ENCODE measurements at regions not wholly inside any gene's neighbourhood (a gene's known extent, or its start where the extent isn't known, plus 50 kb on each side); places are given as distances from the start of the nearest gene placed in this dataset.

GRCh38 chr10:111976557-111976956 lies 207.0 kb downstream of the GPAM start:
- Mint-ChIP-seq H3K27ac (no peak overlapping the region), H3K36me3 (ENCODE audit: low read depth) (no peaks in the 10 kb centered on the region), H3K4me1 (no peaks in the 10 kb centered on the region), H3K27me3 (ENCODE audit: insufficient read depth, low read depth, poor library complexity) (no peaks in the 10 kb centered on the region), H3K9me3 (no peaks in the 10 kb centered on the region), H3K4me3 (no peak overlapping the region)
- no peaks in the 10 kb centered on the region for H3K4me1 ChIP-seq (ENCODE audit: insufficient read depth)
- H3K4me2 ChIP-seq, result no peak overlapping the region
- no peak overlapping the region for H3K4me3 ChIP-seq
- peaks cover 13% of the 10 kb centered on the region; the same call in 1 of the 2 replicates for H3K9me2 ChIP-seq (ENCODE audit: insufficient read depth)
- H4K20me1 ChIP-seq (replicated peaks; ENCODE audit: insufficient read depth), result no peaks in the 10 kb centered on the region
- H3K27me3 ChIP-seq (ENCODE audit: insufficient read depth), result no peaks in the 10 kb centered on the region
- no peak for TF ChIP-seq EZH2phosphoT487 (IDR thresholded peaks at IDR 0.05; ENCODE audit: unreplicated experiment)
- no peak for TF ChIP-seq ETS1 (IDR thresholded peaks at IDR 0.05)
- TF ChIP-seq POLR2AphosphoS5 (IDR thresholded peaks at IDR 0.05; ENCODE audit: low read depth), result no peak
- TF ChIP-seq NANOG (IDR thresholded peaks at IDR 0.05; ENCODE audit: borderline replicate concordance), result no peak
- TF ChIP-seq CREB1 (CRISPR knock-in tag; IDR thresholded peaks at IDR 0.05; ENCODE audit: low read depth), result no peak
- no peak for TF ChIP-seq EZH2 (IDR thresholded peaks at IDR 0.05; ENCODE audit: low read depth, unreplicated experiment)
- no peak overlapping the region for H2AFZ ChIP-seq
- no peaks in the 10 kb centered on the region for H3F3A ChIP-seq (replicated peaks; ENCODE audit: low read depth)
- no peak for ATAC-seq
- H3K79me2 ChIP-seq (replicated peaks; ENCODE audit: insufficient read depth), result no peaks in the 10 kb centered on the region
- no peaks in the 10 kb centered on the region for H3K36me3 ChIP-seq (ENCODE audit: insufficient read depth)
- DNase-seq (ENCODE audit: low spot score), result no peak
- no peak overlapping the region for H3K27ac ChIP-seq (ENCODE audit: low read depth)

- Histone ChIP-seq H3K79me2 (replicated peaks; ENCODE audit: insufficient read depth) (no peaks in the 10 kb centered on the region), H3K27me3 (ENCODE audit: insufficient read depth) (no peaks in the 10 kb centered on the region), H3K36me3 (ENCODE audit: insufficient read depth) (no peaks in the 10 kb centered on the region), H2AFZ (no peak overlapping the region), H3K9me2 (ENCODE audit: insufficient read depth) (peaks cover 25% of the 10 kb centered on the region; the same call in 1 of the 2 replicates), H3K27ac (ENCODE audit: low read depth) (no peak overlapping the region), H3K4me3 (no peak overlapping the region), H3F3A (replicated peaks; ENCODE audit: low read depth) (no peaks in the 10 kb centered on the region), H3K4me2 (no peak overlapping the region), H3K4me1 (ENCODE audit: insufficient read depth) (no peaks in the 10 kb centered on the region), H4K20me1 (replicated peaks; ENCODE audit: insufficient read depth) (no peaks in the 10 kb centered on the region)
- ATAC-seq (no peak), DNase-seq (ENCODE audit: low spot score) (no peak)
- Mint-ChIP-seq H3K27me3 (ENCODE audit: insufficient read depth, low read depth, poor library complexity) (no peaks in the 10 kb centered on the region), H3K4me1 (no peaks in the 10 kb centered on the region; the same call in 1 of the 3 replicates), H3K4me3 (no peak overlapping the region), H3K27ac (no peak overlapping the region), H3K36me3 (ENCODE audit: low read depth) (no peaks in the 10 kb centered on the region), H3K9me3 (no peaks in the 10 kb centered on the region)
- no peak for TF ChIP-seq POLR2AphosphoS5 (IDR thresholded peaks at IDR 0.05; ENCODE audit: low read depth)
- TF ChIP-seq ETS1 (IDR thresholded peaks at IDR 0.05), result no peak
- TF ChIP-seq CREB1 (CRISPR knock-in tag; IDR thresholded peaks at IDR 0.05; ENCODE audit: low read depth), result no peak
- TF ChIP-seq, protein P1, sequence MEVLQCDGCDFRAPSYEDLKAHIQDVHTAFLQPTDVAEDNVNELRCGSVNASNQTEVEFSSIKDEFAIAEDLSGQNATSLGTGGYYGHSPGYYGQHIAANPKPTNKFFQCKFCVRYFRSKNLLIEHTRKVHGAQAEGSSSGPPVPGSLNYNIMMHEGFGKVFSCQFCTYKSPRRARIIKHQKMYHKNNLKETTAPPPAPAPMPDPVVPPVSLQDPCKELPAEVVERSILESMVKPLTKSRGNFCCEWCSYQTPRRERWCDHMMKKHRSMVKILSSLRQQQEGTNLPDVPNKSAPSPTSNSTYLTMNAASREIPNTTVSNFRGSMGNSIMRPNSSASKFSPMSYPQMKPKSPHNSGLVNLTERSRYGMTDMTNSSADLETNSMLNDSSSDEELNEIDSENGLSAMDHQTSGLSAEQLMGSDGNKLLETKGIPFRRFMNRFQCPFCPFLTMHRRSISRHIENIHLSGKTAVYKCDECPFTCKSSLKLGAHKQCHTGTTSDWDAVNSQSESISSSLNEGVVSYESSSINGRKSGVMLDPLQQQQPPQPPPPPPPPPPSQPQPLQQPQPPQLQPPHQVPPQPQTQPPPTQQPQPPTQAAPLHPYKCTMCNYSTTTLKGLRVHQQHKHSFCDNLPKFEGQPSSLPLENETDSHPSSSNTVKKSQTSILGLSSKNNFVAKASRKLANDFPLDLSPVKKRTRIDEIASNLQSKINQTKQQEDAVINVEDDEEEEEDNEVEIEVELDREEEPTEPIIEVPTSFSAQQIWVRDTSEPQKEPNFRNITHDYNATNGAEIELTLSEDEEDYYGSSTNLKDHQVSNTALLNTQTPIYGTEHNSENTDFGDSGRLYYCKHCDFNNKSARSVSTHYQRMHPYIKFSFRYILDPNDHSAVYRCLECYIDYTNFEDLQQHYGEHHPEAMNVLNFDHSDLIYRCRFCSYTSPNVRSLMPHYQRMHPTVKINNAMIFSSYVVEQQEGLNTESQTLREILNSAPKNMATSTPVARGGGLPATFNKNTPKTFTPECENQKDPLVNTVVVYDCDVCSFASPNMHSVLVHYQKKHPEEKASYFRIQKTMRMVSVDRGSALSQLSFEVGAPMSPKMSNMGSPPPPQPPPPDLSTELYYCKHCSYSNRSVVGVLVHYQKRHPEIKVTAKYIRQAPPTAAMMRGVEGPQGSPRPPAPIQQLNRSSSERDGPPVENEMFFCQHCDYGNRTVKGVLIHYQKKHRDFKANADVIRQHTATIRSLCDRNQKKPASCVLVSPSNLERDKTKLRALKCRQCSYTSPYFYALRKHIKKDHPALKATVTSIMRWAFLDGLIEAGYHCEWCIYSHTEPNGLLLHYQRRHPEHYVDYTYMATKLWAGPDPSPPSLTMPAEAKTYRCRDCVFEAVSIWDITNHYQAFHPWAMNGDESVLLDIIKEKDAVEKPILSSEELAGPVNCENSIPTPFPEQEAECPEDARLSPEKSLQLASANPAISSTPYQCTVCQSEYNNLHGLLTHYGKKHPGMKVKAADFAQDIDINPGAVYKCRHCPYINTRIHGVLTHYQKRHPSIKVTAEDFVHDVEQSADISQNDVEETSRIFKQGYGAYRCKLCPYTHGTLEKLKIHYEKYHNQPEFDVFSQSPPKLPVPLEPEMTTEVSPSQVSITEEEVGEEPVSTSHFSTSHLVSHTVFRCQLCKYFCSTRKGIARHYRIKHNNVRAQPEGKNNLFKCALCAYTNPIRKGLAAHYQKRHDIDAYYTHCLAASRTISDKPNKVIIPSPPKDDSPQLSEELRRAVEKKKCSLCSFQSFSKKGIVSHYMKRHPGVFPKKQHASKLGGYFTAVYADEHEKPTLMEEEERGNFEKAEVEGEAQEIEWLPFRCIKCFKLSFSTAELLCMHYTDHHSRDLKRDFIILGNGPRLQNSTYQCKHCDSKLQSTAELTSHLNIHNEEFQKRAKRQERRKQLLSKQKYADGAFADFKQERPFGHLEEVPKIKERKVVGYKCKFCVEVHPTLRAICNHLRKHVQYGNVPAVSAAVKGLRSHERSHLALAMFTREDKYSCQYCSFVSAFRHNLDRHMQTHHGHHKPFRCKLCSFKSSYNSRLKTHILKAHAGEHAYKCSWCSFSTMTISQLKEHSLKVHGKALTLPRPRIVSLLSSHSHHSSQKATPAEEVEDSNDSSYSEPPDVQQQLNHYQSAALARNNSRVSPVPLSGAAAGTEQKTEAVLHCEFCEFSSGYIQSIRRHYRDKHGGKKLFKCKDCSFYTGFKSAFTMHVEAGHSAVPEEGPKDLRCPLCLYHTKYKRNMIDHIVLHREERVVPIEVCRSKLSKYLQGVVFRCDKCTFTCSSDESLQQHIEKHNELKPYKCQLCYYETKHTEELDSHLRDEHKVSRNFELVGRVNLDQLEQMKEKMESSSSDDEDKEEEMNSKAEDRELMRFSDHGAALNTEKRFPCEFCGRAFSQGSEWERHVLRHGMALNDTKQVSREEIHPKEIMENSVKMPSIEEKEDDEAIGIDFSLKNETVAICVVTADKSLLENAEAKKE (CRISPR knock-in tag; IDR thresholded peaks at IDR 0.05), result no peak
- TF ChIP-seq REST (IDR thresholded peaks at IDR 0.05; ENCODE audit: unreplicated experiment), result no peak
- TF ChIP-seq JUNB (IDR thresholded peaks at IDR 0.05; ENCODE audit: unreplicated experiment), result no peak
- TF ChIP-seq ZNF114 (CRISPR knock-in tag; IDR thresholded peaks at IDR 0.05), result no peak
- TF ChIP-seq EZH2phosphoT487 (IDR thresholded peaks at IDR 0.05; ENCODE audit: unreplicated experiment), result no peak
- TF ChIP-seq EZH2 (IDR thresholded peaks at IDR 0.05; ENCODE audit: low read depth, unreplicated experiment), result no peak
Measured at GRCh38 chr10:111984057-111984456, 199.5 kb downstream of the GPAM start.
